ACC112 (cell line): ENCODE measurements at regions not wholly inside any gene's neighbourhood (a gene's known extent, or its start where the extent isn't known, plus 50 kb on each side); places are given as distances from the start of the nearest gene placed in this dataset.

ENCODE experiments used
- H2AFZ ChIP-seq: fragments of 200-600 bp; sonication (generic); one replicate; pipeline ENCODE4 v1.6.0; 2017; ENCODE audit warnings: antibody characterized with exemption, low read length; ENCODE audit not compliant: unreplicated experiment
- H3K27ac ChIP-seq: fragments of 200-600 bp; sonication (generic); 2 replicates; pipeline ENCODE4 v1.5.1; 2014; ENCODE audit warnings: low read depth, mild to moderate bottlenecking, antibody characterized with exemption, low read length, moderate library complexity
- H3K27me3 ChIP-seq: fragments of 200-600 bp; sonication (generic); 2 replicates; pipeline ENCODE4 v1.6.1; 2014; ENCODE audit warnings: mild to moderate bottlenecking, antibody characterized with exemption, low read length, moderate library complexity, mixed read lengths; ENCODE audit not compliant: insufficient read depth
- H3K36me3 ChIP-seq: fragments of 200-600 bp; sonication (generic); 2 replicates; pipeline ENCODE4 v1.6.1; 2016; ENCODE audit warnings: mild to moderate bottlenecking, antibody characterized with exemption, low read length, moderate library complexity, mixed read lengths; ENCODE audit not compliant: insufficient read depth
- H3K4me1 ChIP-seq: fragments of 200-600 bp; sonication (generic); one replicate; pipeline ENCODE4 v1.6.1; 2016; ENCODE audit warnings: low read length, mixed read lengths; ENCODE audit not compliant: insufficient read depth, unreplicated experiment, control insufficient read depth
- H3K4me3 ChIP-seq: fragments of 200-600 bp; sonication (generic); 2 replicates; pipeline ENCODE4 v1.5.1; 2014; ENCODE audit warnings: mild to moderate bottlenecking, low read depth, low read length
- H3K79me2 ChIP-seq: fragments of 200-600 bp; sonication (generic); one replicate; pipeline ENCODE4 v1.6.0; 2016; ENCODE audit warnings: low read length; ENCODE audit not compliant: control insufficient read depth, unreplicated experiment, insufficient read depth

DNA sequence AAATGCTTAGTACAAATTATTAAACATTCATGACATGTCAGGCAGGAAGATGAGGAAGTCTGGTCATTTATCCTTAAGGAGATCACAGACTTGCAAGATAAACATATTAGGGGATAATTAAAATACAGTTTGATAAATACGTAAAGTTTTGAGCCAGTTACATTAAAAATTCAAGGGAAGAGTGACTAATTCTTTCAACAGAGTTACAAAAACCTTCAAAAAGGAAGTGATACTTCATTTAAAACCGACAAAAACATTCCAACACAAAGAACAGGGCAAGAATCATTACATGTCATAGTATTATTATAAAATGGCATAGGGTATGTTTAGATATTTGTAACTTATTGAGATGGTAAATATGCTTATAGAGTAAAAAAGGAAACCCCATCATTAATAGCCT, 636.0 kb downstream of the NR4A2 start:
- Histone ChIP-seq H3K79me2 (no peaks in the 10 kb centered on the region), H3K36me3 (no peaks in the 10 kb centered on the region), H3K4me1 (no peaks in the 10 kb centered on the region), H3K27ac (no peak overlapping the region), H3K4me3 (no peak overlapping the region), H3K27me3 (no peaks in the 10 kb centered on the region), H2AFZ (no peak overlapping the region)

DNA sequence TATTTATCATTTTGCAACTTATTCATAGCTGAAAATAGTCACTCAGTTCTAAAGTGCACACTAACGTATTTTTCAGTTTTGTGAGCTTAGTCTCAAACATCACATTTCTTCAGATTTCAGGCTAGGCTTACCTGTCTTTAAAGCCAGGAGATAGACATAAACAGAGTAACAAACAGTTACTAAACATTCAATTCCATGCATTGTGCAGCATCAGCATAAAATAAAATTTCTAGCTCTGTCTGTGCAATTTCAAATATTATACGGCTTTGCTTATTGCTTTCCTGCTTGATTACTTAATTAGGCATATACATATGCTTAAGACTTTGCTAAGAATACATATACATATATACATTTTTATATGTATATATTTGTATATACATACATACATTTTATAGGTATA, 637.0 kb downstream of the NR4A2 start:
- no peaks in the 10 kb centered on the region for H3K4me1 ChIP-seq

DNA sequence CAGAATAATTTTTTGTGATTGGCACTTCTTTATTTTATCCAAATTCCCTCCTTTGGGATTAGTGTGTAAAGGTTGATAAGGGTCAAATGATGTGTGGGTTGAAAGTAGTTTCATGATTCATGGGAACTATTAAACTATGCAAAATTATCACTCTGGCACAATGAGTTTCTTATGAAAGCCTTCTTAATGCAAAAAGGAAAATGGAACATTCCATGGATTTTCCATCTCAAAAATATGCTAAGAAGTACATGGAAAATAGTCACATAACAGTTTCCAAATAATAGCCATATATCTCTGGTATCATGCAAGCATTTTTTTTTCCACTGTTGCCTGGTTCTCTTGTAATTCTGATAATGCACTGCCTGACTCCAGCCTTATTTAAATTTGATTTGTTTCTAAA, 639.7 kb downstream of the NR4A2 start:
- Histone ChIP-seq H3K4me3 (no peak overlapping the region), H2AFZ (no peak overlapping the region), H3K27ac (no peak overlapping the region), H3K27me3 (no peaks in the 10 kb centered on the region), H3K79me2 (no peaks in the 10 kb centered on the region), H3K4me1 (no peaks in the 10 kb centered on the region), H3K36me3 (no peaks in the 10 kb centered on the region)

More for the DNA sequence above, 637.0 kb downstream of the NR4A2 start:
- Histone ChIP-seq H3K27me3 (no peaks in the 10 kb centered on the region), H3K36me3 (no peaks in the 10 kb centered on the region), H3K27ac (no peak overlapping the region), H2AFZ (no peak overlapping the region), H3K79me2 (no peaks in the 10 kb centered on the region), H3K4me3 (no peak overlapping the region)

DNA sequence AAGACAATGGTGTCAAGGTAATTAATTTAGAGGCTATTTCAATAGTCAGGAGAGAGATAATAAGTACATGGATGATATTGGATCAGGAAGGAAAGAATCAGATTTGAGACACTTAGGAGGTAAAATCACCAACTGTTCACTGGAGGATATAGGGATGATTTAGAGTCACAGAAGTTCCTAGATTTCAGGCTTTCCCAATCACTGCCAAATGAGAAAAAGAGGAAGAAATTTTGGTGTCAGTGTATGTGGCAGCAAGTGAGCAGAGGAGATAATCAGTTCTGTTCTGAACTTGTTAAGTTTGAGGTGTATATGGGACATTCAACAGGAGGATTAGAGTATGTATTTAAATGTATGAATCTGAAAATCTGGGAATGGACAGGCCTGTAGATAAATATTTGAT, 640.4 kb downstream of the NR4A2 start:
- Histone ChIP-seq H3K79me2 (no peaks in the 10 kb centered on the region), H3K4me1 (no peaks in the 10 kb centered on the region), H3K4me3 (no peak overlapping the region), H3K27me3 (no peaks in the 10 kb centered on the region), H3K36me3 (no peaks in the 10 kb centered on the region), H2AFZ (no peak overlapping the region), H3K27ac (no peak overlapping the region)

DNA sequence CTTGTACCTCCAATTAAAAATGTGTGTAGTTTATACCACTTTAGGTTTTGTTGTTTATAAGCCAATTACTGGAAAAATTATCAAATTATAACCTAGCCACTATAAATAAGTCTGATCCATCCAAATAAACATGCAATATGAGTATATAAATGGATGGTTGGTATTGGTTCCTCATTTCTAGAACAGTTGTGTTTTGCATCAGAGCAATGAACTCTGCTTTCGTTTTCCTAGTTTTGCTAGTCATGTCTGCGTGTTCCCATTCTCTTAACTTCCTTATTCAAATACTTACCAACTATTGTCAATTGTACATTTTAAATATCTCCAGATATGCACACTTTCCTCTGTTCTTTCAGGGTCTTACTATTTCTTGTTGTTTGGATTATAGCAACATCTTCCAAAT, 641.7 kb downstream of the NR4A2 start:
- Histone ChIP-seq H3K36me3 (no peaks in the 10 kb centered on the region), H3K4me3 (0 out of 2 replicates have a peak overlapping the region, but pooled peaks have one; percentile 44), H3K4me1 (no peaks in the 10 kb centered on the region), H3K79me2 (no peaks in the 10 kb centered on the region), H3K27me3 (no peaks in the 10 kb centered on the region), H3K27ac (no peak overlapping the region), H2AFZ (peak overlapping the region; percentile 6)

DNA sequence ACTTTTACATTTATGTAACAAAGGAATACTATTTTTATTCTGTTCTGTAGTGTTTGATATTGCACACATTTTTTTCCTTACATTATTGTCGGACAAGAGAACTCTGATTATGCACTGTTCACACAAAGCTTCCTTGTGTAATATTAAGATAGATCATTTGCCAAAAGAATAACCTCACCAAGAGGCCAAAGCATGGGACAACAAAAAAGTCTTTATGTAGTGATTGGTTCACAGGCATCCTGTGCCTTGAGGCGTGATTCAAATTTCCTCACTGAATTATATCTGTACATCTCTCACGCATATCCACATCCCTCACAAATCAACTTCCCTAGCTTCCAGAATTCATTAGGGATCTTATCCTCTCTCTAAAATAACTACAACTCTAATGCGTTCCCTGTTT, 642.7 kb downstream of the NR4A2 start:
- Histone ChIP-seq H3K4me1 (no peaks in the 10 kb centered on the region), H2AFZ (no peak overlapping the region), H3K36me3 (no peaks in the 10 kb centered on the region), H3K27ac (no peak overlapping the region), H3K4me3 (no peak overlapping the region), H3K27me3 (no peaks in the 10 kb centered on the region), H3K79me2 (no peaks in the 10 kb centered on the region)

DNA sequence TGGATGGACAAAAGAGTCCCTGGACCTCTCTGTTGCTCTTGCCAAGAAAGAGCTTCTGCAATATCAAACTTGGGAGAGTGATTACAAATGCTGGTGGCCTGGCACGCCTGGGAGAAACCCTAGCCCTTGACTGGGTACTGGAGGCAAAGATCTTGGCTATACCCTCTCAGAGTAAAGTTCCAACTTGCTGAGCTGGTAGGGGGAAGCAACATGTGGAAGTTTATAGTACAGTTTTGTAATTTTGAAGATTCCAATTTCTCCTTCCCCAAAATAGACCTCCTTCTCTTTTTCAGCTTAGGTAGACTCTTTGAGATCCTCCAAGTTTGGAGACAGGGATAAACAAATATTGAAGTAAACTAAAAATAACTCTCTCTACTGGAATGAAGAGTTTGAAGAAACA, 645.3 kb downstream of the NR4A2 start:
- Histone ChIP-seq H3K27ac (no peak overlapping the region), H3K27me3 (no peaks in the 10 kb centered on the region), H3K36me3 (no peaks in the 10 kb centered on the region), H3K4me3 (no peak overlapping the region), H3K79me2 (no peaks in the 10 kb centered on the region), H3K4me1 (no peaks in the 10 kb centered on the region), H2AFZ (no peak overlapping the region)

DNA sequence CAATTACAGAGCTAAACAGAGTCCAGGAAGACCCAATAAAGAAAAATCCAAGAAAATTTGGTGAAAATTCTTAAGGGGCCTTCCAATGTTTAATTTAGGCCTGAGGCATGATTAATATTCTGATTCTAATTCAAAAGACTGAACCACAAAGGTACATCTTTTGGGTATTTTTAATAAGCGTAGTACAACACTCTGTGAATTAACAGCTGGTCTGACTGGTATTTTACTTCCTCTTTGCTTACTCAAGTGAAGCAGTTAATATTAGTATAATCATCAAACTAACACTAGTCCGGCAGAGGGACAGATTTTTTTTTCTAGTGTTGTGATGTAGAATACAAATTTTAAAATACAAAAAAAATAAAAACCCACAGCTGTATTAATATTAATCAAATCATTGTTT, 652.9 kb downstream of the NR4A2 start:
- no peak overlapping the region for H3K4me3 ChIP-seq
- H3K79me2 ChIP-seq = no peaks in the 10 kb centered on the region

DNA sequence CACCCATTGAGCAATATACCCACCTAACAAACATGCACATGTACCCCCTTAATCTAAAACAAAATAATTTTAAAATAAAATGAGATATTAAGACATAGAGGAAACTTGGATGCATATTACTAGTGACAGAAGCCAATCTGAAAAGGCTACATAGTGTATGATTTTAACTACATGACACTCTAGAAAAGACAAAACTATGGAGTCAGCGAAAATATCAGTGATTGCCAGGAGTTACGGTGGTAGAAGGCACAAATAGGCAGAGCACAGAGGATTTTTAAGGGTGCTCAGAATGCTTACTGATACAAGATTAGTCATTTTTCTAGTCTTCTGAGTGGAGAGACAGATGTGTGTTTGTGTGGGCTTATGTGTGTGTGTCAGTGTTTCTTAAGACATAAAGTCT, 656.6 kb downstream of the NR4A2 start:
- H3K27ac ChIP-seq = no peak overlapping the region
- no peaks in the 10 kb centered on the region for H3K4me1 ChIP-seq
- no peak overlapping the region for H2AFZ ChIP-seq
- no peaks in the 10 kb centered on the region for H3K27me3 ChIP-seq
- no peaks in the 10 kb centered on the region for H3K36me3 ChIP-seq
- H3K4me3 ChIP-seq = no peak overlapping the region
- no peaks in the 10 kb centered on the region for H3K79me2 ChIP-seq

More for the DNA sequence above, 652.9 kb downstream of the NR4A2 start:
- no peak overlapping the region for H2AFZ ChIP-seq
- no peaks in the 10 kb centered on the region for H3K27me3 ChIP-seq
- H3K36me3 ChIP-seq = no peaks in the 10 kb centered on the region
- no peaks in the 10 kb centered on the region for H3K4me1 ChIP-seq
- H3K27ac ChIP-seq = no peak overlapping the region

DNA sequence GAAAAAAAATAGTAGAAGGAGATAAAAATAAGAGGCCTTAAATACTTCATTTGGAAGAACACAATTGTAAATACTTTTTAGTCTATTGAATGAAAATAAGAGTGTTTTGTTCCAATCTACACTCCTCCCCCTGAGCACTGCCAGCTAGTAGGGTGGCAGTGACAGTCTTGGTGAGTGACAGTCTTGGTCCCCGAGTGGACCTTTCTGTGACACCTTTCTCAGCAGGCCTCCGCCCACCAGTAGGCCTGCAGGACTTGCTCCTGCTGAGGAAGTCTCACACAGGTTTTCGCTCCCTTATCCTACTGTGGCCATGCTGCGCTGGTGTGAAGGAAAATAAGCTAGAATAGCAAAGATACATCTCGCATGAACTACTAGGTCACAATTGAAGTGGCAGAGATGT, 666.8 kb downstream of the NR4A2 start:
- Histone ChIP-seq H2AFZ (no peak overlapping the region), H3K27ac (no peak overlapping the region), H3K79me2 (no peaks in the 10 kb centered on the region), H3K27me3 (no peaks in the 10 kb centered on the region), H3K4me1 (no peaks in the 10 kb centered on the region), H3K4me3 (no peak overlapping the region), H3K36me3 (no peaks in the 10 kb centered on the region)

DNA sequence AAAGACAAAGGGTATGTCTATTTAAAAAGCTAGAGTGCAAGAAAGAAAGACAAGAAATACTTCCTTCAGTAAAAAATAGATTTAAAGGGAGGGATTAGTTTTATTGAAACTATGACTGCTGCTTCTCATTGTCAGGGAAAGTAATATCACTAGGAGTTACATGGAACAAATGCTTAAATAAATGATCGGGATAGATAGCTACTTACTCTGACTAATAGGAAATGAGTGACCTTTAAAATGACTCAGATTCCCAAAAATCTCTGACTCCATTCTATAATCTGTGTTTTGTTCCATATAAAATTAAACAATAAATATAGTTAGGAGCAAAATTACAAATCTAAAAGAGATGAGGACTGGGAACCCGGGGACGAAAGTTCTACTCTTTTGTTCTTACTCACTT, 669.3 kb downstream of the NR4A2 start:
- Histone ChIP-seq H3K36me3 (no peaks in the 10 kb centered on the region), H3K79me2 (no peaks in the 10 kb centered on the region), H3K27ac (no peak overlapping the region), H2AFZ (no peak overlapping the region), H3K4me1 (no peaks in the 10 kb centered on the region), H3K27me3 (no peaks in the 10 kb centered on the region), H3K4me3 (no peak overlapping the region)
